NT2/D1 (cell line): ENCODE measurements at regions not wholly inside any gene's neighbourhood (a gene's known extent, or its start where the extent isn't known, plus 50 kb on each side); places are given as distances from the start of the nearest gene placed in this dataset.

ENCODE experiments used
- SUZ12 ChIP-seq: IDR thresholded peaks from 2 replicates; pipeline ENCODE4 v1.6.1; 2011; ENCODE audit not compliant: insufficient read length, insufficient read depth; ENCODE audit errors: extremely low read depth
- YY1 ChIP-seq: IDR thresholded peaks from 2 replicates; pipeline ENCODE4 v1.6.1; 2011; ENCODE audit not compliant: insufficient read length, insufficient read depth
- ZNF274 ChIP-seq: IDR thresholded peaks from 2 replicates; pipeline ENCODE4 v1.6.1; 2011; ENCODE audit warnings: mild to moderate bottlenecking, low read depth, low read length

GRCh38 chr17:69702078-69702477 is 287.6 kb downstream of the MAP2K6 start:
- no peak for TF ChIP-seq YY1
- no peak for TF ChIP-seq SUZ12
- TF ChIP-seq ZNF274 = no peak
